ENCODE measurements at regions not wholly inside any gene's neighbourhood (a gene's known extent, or its start where the extent isn't known, plus 50 kb on each side); places are given as distances from the start of the nearest gene placed in this dataset.

DNA sequence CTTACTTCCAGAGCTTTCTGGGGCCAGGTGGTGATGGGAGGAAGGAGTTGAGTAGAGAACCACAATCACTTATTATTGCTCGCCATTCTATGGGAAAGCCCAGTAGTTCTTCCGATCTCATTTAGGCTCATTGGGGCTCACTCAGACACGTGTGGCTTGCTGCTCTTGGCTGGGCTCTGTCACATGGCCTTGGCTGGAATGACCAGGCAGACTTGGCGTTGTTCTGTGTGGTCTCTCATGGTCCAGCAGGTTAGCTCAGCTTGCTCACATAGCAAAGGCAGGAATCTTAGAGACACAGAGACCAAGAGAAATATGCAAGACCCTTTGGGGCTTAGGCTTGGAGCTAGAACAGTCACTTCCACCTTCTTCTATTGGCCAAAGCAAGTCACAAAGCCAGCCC lies 261.2 kb downstream of the LOXHD1 start:
- DNase-seq (no peak), ATAC-seq (ENCODE audit: low read depth) (no peak)
- Mint-ChIP-seq H3K9me3 (ENCODE audit: insufficient read depth) (no peaks in the 10 kb centered on the region), H3K4me1 (no peaks in the 10 kb centered on the region), H3K27ac (no peak overlapping the region), H3K27me3 (peaks cover 6% of the 10 kb centered on the region), H3K4me3 (no peak overlapping the region)
- no peaks in the 10 kb centered on the region for H3K36me3 ChIP-seq (replicated peaks in 1 of 2; ENCODE audit: control extremely low read depth in 1 of 2, control insufficient read depth in 1 of 2, extremely low read depth in 1 of 2, insufficient read depth in 2 of 2, low read length in 1 of 2)
- no peaks in the 10 kb centered on the region for H3K79me2 ChIP-seq (ENCODE audit: control insufficient read depth, insufficient read depth, low read length)
- WGBS (ENCODE audit: insufficient coverage) = 98% methylated on average over 4 of the region's 4 CpGs
- H3K4me1 ChIP-seq (ENCODE audit: control insufficient read depth in 2 of 2, insufficient read depth in 2 of 2, low read length in 2 of 2) = no peaks in the 10 kb centered on the region
- CTCF ChIA-PET = no interaction called here
- TF ChIP-seq EZH2 (IDR thresholded peaks at IDR 0.05; ENCODE audit: borderline replicate concordance, insufficient read depth, low read depth, low read length, poor library complexity, severe bottlenecking) (no peak), CTCF (IDR thresholded peaks at IDR 0.05) (no peak)
- no peak overlapping the region for H3K4me3 ChIP-seq (ENCODE audit: control extremely low read depth in 1 of 5, extremely low read depth in 1 of 5, insufficient read depth in 1 of 5, low read depth in 2 of 5, low read length in 4 of 5)
- H4K20me1 ChIP-seq (ENCODE audit: control insufficient read depth, insufficient read depth, low read length, poor library complexity, severe bottlenecking) = no peaks in the 10 kb centered on the region
- no peaks in the 10 kb centered on the region for H3K9me3 ChIP-seq (ENCODE audit: control extremely low read depth in 1 of 3, control insufficient read depth in 2 of 3, insufficient read depth in 1 of 3, low read length in 2 of 3)
- H2AFZ ChIP-seq (ENCODE audit: insufficient read depth, low read depth, low read length, poor library complexity, severe bottlenecking) = no peak overlapping the region
- H3K9ac ChIP-seq (ENCODE audit: low read length) = no peak overlapping the region
- intact Hi-C loops (cut with micrococcal nuclease) = no loop called here
- H3K27me3 ChIP-seq (replicated peaks in 1 of 4; ENCODE audit: control extremely low read depth in 1 of 4, control insufficient read depth in 3 of 4, insufficient read depth in 4 of 4, low read length in 3 of 4) = peaks cover 0 to 7% (median 0%) of the 10 kb centered on the region in 4 experiments
- H3K27ac ChIP-seq (ENCODE audit: low read length in 2 of 2) = no peak overlapping the region
- POLR2A ChIA-PET = no interaction called here
- no peak overlapping the region for H3K4me2 ChIP-seq (replicated peaks; ENCODE audit: low read depth, low read length, poor library complexity, severe bottlenecking)

- no peaks in the 10 kb centered on the region for H3K4me1 ChIP-seq (ENCODE audit: control insufficient read depth in 2 of 2, insufficient read depth in 2 of 2, low read length in 2 of 2)
- DNase-seq (no peak), ATAC-seq (ENCODE audit: low read depth) (no peak)
- Mint-ChIP-seq H3K27me3 (peaks cover 10% of the 10 kb centered on the region), H3K4me3 (no peak overlapping the region), H3K27ac (no peak overlapping the region), H3K9me3 (ENCODE audit: insufficient read depth) (no peaks in the 10 kb centered on the region), H3K4me1 (no peaks in the 10 kb centered on the region)
- H3K36me3 ChIP-seq (replicated peaks in 1 of 2; ENCODE audit: control extremely low read depth in 1 of 2, control insufficient read depth in 1 of 2, extremely low read depth in 1 of 2, insufficient read depth in 2 of 2, low read length in 1 of 2) = no peaks in the 10 kb centered on the region
- intact Hi-C loops (cut with micrococcal nuclease) = no loop called here
- no peaks in the 10 kb centered on the region for H3K79me2 ChIP-seq (ENCODE audit: control insufficient read depth, insufficient read depth, low read length)
- no peak overlapping the region for H2AFZ ChIP-seq (ENCODE audit: insufficient read depth, low read depth, low read length, poor library complexity, severe bottlenecking)
- CTCF ChIA-PET = no interaction called here
- H3K27ac ChIP-seq (ENCODE audit: low read length in 2 of 2) = no peak overlapping the region
- no peak overlapping the region for H3K4me3 ChIP-seq (ENCODE audit: control extremely low read depth in 1 of 5, extremely low read depth in 1 of 5, insufficient read depth in 1 of 5, low read depth in 2 of 5, low read length in 4 of 5)
- H4K20me1 ChIP-seq (ENCODE audit: control insufficient read depth, insufficient read depth, low read length, poor library complexity, severe bottlenecking) = no peaks in the 10 kb centered on the region
- no peak overlapping the region for H3K9ac ChIP-seq (ENCODE audit: low read length)
- H3K9me3 ChIP-seq (ENCODE audit: control extremely low read depth in 1 of 3, control insufficient read depth in 2 of 3, insufficient read depth in 1 of 3, low read length in 2 of 3) = no peaks in the 10 kb centered on the region
- peaks cover 0 to 7% (median 0%) of the 10 kb centered on the region in 4 experiments for H3K27me3 ChIP-seq (replicated peaks in 1 of 4; ENCODE audit: control extremely low read depth in 1 of 4, control insufficient read depth in 3 of 4, insufficient read depth in 4 of 4, low read length in 3 of 4)
- no peak overlapping the region for H3K4me2 ChIP-seq (replicated peaks; ENCODE audit: low read depth, low read length, poor library complexity, severe bottlenecking)
- POLR2A ChIA-PET = no interaction called here
- no peak for TF ChIP-seq EZH2 (IDR thresholded peaks at IDR 0.05; ENCODE audit: borderline replicate concordance, insufficient read depth, low read depth, low read length, poor library complexity, severe bottlenecking)
- no peak for TF ChIP-seq CTCF (IDR thresholded peaks at IDR 0.05)
Observed at GRCh38 chr18:46397174-46397573, 259.8 kb downstream of the LOXHD1 start.

Measured in B cell (primary cell).